ENCODE measurements at regions not wholly inside any gene's neighbourhood (a gene's known extent, or its start where the extent isn't known, plus 50 kb on each side); places are given as distances from the start of the nearest gene placed in this dataset.

- Histone ChIP-seq H3K36me3 (no peaks in the 10 kb centered on the region), H3K27me3 (no peaks in the 10 kb centered on the region), H3K4me1 (peaks cover 0 to 7% of the 10 kb centered on the region in 2 donors), H3K4me3 (no peak overlapping the region), H3K27ac (no peak overlapping the region), H3K9me3 (no peaks in the 10 kb centered on the region)
- ATAC-seq = no peak
- no peak for TF ChIP-seq CTCF (IDR thresholded peaks at IDR 0.05)
- intact Hi-C loops (cut with DNase I) = no loop called here
- no peak for DNase-seq
Measured at GRCh38 chr6:167686204-167686893, 140.4 kb upstream of the AFDN start.

DNA sequence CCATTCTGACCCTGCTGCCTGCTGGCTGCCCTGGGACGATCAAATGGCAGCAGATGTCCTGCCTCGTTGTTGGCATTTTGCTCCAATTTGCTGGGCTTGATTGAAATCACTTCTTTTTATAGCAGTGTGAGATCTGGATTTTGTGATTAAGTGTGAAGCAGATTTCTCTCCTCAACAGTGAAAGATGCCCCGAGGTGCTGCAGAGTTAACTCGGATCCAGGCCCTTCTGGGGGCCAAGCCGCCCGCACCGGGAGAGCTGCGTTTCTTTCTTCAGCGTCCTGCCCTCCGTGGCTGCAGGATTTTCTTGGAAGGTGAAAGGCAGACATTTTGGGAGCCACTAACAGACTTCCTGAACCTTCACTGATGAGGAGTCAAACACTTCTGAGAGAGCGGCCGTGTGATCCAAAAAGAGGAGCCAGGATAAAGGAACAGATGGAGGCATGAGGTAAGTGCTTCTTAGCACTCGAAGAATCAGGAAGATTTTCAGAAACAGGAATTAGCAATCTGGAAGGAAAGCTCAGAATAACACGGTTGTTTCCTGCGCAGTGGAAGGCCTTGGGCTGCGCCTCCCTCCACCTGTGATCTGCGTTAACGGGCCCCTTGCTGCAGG, 139.5 kb upstream of the AFDN start:
- DNase-seq = no peak
- intact Hi-C loops (cut with DNase I) = no loop called here
- Histone ChIP-seq H3K9me3 (no peaks in the 10 kb centered on the region), H3K27ac (no peak overlapping the region), H3K4me1 (peaks cover 0 to 7% of the 10 kb centered on the region in 2 donors), H3K36me3 (no peaks in the 10 kb centered on the region), H3K27me3 (no peaks in the 10 kb centered on the region), H3K4me3 (no peak overlapping the region)
- ATAC-seq = no peak
- TF ChIP-seq CTCF (IDR thresholded peaks at IDR 0.05) = no peak

DNA sequence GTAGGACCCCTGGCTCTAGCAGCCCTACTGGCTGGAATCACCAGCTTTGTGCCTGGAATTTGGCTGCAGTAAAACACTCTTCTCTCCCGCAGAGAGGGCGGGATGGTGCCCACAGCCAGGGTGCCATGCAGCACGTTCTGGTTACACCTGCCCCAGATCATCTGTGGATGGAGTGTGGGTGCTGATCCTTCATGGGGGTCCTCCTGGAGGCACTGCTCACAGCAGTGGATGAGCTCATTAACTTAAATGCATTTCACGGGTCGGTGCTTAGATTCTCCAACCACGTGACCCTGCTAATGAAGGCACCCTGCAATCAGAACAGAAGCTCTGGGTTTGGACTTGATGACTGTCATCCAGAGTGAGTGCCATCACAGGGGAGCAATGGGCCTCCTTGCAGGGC, 138.6 kb upstream of the AFDN start:
- H3K4me3 ChIP-seq = no peak overlapping the region
- no peaks in the 10 kb centered on the region for H3K9me3 ChIP-seq
- H3K36me3 ChIP-seq = no peaks in the 10 kb centered on the region
- TF ChIP-seq CTCF (IDR thresholded peaks at IDR 0.05) = no peak
- ATAC-seq = no peak
- peaks cover 0 to 7% of the 10 kb centered on the region in 2 donors for H3K4me1 ChIP-seq
- DNase-seq = no peak
- intact Hi-C loops (cut with DNase I) = no loop called here
- no peak overlapping the region for H3K27ac ChIP-seq
- no peaks in the 10 kb centered on the region for H3K27me3 ChIP-seq

DNA sequence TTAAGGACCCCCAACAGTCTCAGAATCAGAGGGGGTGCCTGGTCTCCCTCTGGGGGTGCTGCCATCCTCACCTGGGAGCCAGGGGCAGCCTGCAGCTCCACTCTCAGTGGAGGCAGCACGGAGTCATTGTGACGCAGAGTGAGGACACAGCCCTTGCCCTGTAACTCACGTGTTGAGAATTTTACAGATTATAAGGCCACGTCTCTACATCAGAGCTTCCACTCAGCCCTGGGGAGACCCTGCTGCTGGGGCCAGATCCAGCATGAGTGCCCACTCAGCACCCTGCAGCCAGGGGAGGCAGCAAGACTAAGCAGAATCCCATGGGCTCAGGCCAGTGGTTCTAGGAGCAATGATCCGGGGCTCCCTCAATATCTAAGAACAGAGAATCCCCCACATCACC, 137.4 kb upstream of the AFDN start:
- H3K4me3 ChIP-seq = no peak overlapping the region

More for the DNA sequence above, 137.4 kb upstream of the AFDN start:
- H3K36me3 ChIP-seq = no peaks in the 10 kb centered on the region
- no peak for DNase-seq
- no peak overlapping the region for H3K27ac ChIP-seq
- no peaks in the 10 kb centered on the region for H3K27me3 ChIP-seq
- TF ChIP-seq CTCF (IDR thresholded peaks at IDR 0.05) = no peak
- ATAC-seq = no peak
- intact Hi-C loops (cut with DNase I) = no loop called here
- peaks cover 0 to 7% of the 10 kb centered on the region in 2 donors for H3K4me1 ChIP-seq
- no peaks in the 10 kb centered on the region for H3K9me3 ChIP-seq

All from left lung (tissue), 4 donors.